Psoas muscle (tissue), 7 donors: ENCODE measurements at regions not wholly inside any gene's neighbourhood (a gene's known extent, or its start where the extent isn't known, plus 50 kb on each side); places are given as distances from the start of the nearest gene placed in this dataset.

Experiments used
- ATAC-seq, 4 donors: fragments of 200-7000 bp; cut with Tn5 transposase; one replicate each; pipeline ENCODE4 v1.9.1; 2020; ENCODE audit warnings: moderate library complexity in 3 of 4, mild to moderate bottlenecking in 2 of 4
- DNase-seq, 2 donors: peaks; one replicate each; pipeline ENCODE4 v3.0.0-alpha.2; 2020
- H3K27ac ChIP-seq: fragments of 200-600 bp; one replicate; pipeline ENCODE4 v1.8.0; 2022
- H3K27me3 ChIP-seq, 3 donors: fragments of 200-600 bp in 1 of 3; one replicate each; pipeline versions ENCODE4 v1.6.1 to v1.8.0; 2013 to 2022; ENCODE audit warnings: low read length in 2 of 3, mild to moderate bottlenecking in 2 of 3, moderate library complexity in 1 of 3; ENCODE audit not compliant: insufficient read depth in 3 of 3
- H3K36me3 ChIP-seq, 2 donors: fragments of 200-600 bp in 1 of 2; one replicate each; pipeline versions ENCODE4 v1.6.1 to v1.8.0; 2013 to 2022; ENCODE audit warnings: low read depth in 1 of 2, mild to moderate bottlenecking in 1 of 2, moderate library complexity in 1 of 2; ENCODE audit not compliant: insufficient read depth in 1 of 2
- H3K4me1 ChIP-seq: fragments of 200-600 bp; one replicate; pipeline ENCODE4 v1.8.0; 2022
- H3K4me3 ChIP-seq: fragments of 200-600 bp; one replicate; pipeline ENCODE4 v1.8.0; 2022; ENCODE audit warnings: mild to moderate bottlenecking
- H3K9me3 ChIP-seq: fragments of 200-600 bp; one replicate; pipeline ENCODE4 v1.8.0; 2022
- CTCF ChIP-seq: fragments of 200-600 bp; IDR thresholded peaks from one replicate; pipeline ENCODE4 v1.8.0; 2022; ENCODE audit warnings: antibody characterized with exemption
- WGBS, 3 donors: extraction: QIAGEN DNeasy Blood & Tissue Kit; methylation state at CpG; one replicate each; pipeline versions ENCODE4 v1.1.6 to v1.1.7; 2013; 5-methylcytosine and 5-hydroxymethylcytosine counted together
- intact Hi-C, 2 donors: fragments of 100-400 bp; cut with DNase I; formaldehyde crosslinking; loops; one replicate each; pipeline versions ENCODE4 v1.11.0 to v1.14.2; 2022
- donor health status: healthy with polysubstance abuse.
- donor health status: DM: no; HTN: no; CAD: no; lungs with moderate emphysema.
- donor health status: Bipolar disorder and iron deficiency.
- donor health status: healthy.
- donor health status: DM: yes; HTN: yes; CAD: no.
- donor health status: DM: no; HTN: no; CAD: no.
- donor health status: DM: yes; HTN: yes; CAD: no.

- no peak for TF ChIP-seq CTCF
- H3K9me3 ChIP-seq, result no peaks in the 10 kb centered on the region
- no peaks in the 10 kb centered on the region for H3K36me3 ChIP-seq
- H3K27ac ChIP-seq, result no peak overlapping the region
- no peak overlapping the region for H3K4me3 ChIP-seq
- no peaks in the 10 kb centered on the region for H3K4me1 ChIP-seq
- no peaks in the 10 kb centered on the region for H3K27me3 ChIP-seq
- DNase-seq, result no peak
- no peak for ATAC-seq
- intact Hi-C loops, result no loop called here
- WGBS, 3 donors, result 37 to 47% (median 44%) methylated on average over 1 of the region's 1 CpG
These were observed 129.7 kb downstream of the PLG start for GRCh38 chr6:160831739-160832138.

- WGBS, 3 donors, result 83 to 89% (median 85%) methylated on average over 2 of the region's 2 CpGs
- intact Hi-C loops, result no loop called here
- no peak for ATAC-seq
These were observed 130.4 kb downstream of the PLG start for GRCh38 chr6:160832422-160832821.

GRCh38 chr6:160837146-160837545, 135.1 kb downstream of the PLG start:
- H3K4me3 ChIP-seq, result no peak overlapping the region
- no peaks in the 10 kb centered on the region for H3K9me3 ChIP-seq
- no peaks in the 10 kb centered on the region for H3K4me1 ChIP-seq
- WGBS, 3 donors, result 79 to 86% (median 80%) methylated on average over 13 of the region's 13 CpGs
- TF ChIP-seq CTCF, result no peak
- intact Hi-C loops, result no loop called here
- no peak for ATAC-seq
- H3K27ac ChIP-seq, result no peak overlapping the region
- H3K27me3 ChIP-seq, result no peaks in the 10 kb centered on the region
- DNase-seq, result no peak
- no peaks in the 10 kb centered on the region for H3K36me3 ChIP-seq

More at GRCh38 chr6:160832422-160832821, 130.4 kb downstream of the PLG start:
- H3K9me3 ChIP-seq, result no peaks in the 10 kb centered on the region
- H3K4me3 ChIP-seq, result no peak overlapping the region
- DNase-seq, result no peak
- no peaks in the 10 kb centered on the region for H3K4me1 ChIP-seq
- no peak for TF ChIP-seq CTCF
- H3K27ac ChIP-seq, result no peak overlapping the region
- H3K36me3 ChIP-seq, result no peaks in the 10 kb centered on the region
- no peaks in the 10 kb centered on the region for H3K27me3 ChIP-seq

GRCh38 chr6:160851031-160851430, 140.5 kb upstream of the MAP3K4 start:
- Histone ChIP-seq H3K36me3 (no peaks in the 10 kb centered on the region), H3K27ac (no peak overlapping the region), H3K4me3 (no peak overlapping the region), H3K27me3 (no peaks in the 10 kb centered on the region), H3K9me3 (no peaks in the 10 kb centered on the region), H3K4me1 (no peaks in the 10 kb centered on the region)
- no peak for TF ChIP-seq CTCF
- WGBS, 3 donors, result 83 to 84% (median 84%) methylated on average over 5 of the region's 5 CpGs
- ATAC-seq, result no peak
- DNase-seq, result no peak
- intact Hi-C loops, result no loop called here

- Histone ChIP-seq H3K36me3 (no peaks in the 10 kb centered on the region), H3K27me3 (no peaks in the 10 kb centered on the region), H3K9me3 (no peaks in the 10 kb centered on the region), H3K27ac (no peak overlapping the region), H3K4me3 (no peak overlapping the region), H3K4me1 (no peaks in the 10 kb centered on the region)
- no peak for ATAC-seq
- no peak for TF ChIP-seq CTCF
- no peak for DNase-seq
- WGBS, 3 donors, result 85 to 94% (median 91%) methylated on average over 7 of the region's 7 CpGs
- intact Hi-C loops, result no loop called here
These were observed 137.6 kb upstream of the MAP3K4 start for GRCh38 chr6:160853946-160854345.
